Liver (tissue), 3 donors: ENCODE measurements at regions not wholly inside any gene's neighbourhood (a gene's known extent, or its start where the extent isn't known, plus 50 kb on each side); places are given as distances from the start of the nearest gene placed in this dataset.

Experiments used
- ATF3 ChIP-seq: IDR thresholded peaks from 2 replicates; pipeline ENCODE4 v1.6.1; 2016; ENCODE audit warnings: antibody characterized with exemption
- CTCF ChIP-seq: fragments of 150-350 bp; IDR thresholded peaks from 2 replicates; pipeline ENCODE4 v1.5.1; 2017; ENCODE audit warnings: improper control_type of control experiment, low read depth, low read length; ENCODE audit not compliant: missing input control
- EGR1 ChIP-seq, 2 donors: IDR thresholded peaks; 2 replicates each; pipeline ENCODE4 v1.6.1; 2016 to 2018; ENCODE audit warnings: antibody characterized with exemption in 2 of 2, low read depth in 2 of 2
- GABPA ChIP-seq, 2 donors: IDR thresholded peaks in 1 of 2; conservative IDR thresholded peaks in 1 of 2; 2 replicates each; pipeline ENCODE4 v1.6.1; 2016; ENCODE audit warnings: antibody characterized with exemption in 2 of 2, mild to moderate bottlenecking in 1 of 2, moderate library complexity in 1 of 2
- JUND ChIP-seq, 2 donors: IDR thresholded peaks; 2 replicates each; pipeline ENCODE4 v1.6.1; 2016; ENCODE audit warnings: antibody characterized with exemption in 2 of 2
- MAX ChIP-seq: IDR thresholded peaks from 2 replicates; pipeline ENCODE4 v1.6.1; 2016; ENCODE audit warnings: antibody characterized with exemption
- REST ChIP-seq: IDR thresholded peaks from 2 replicates; pipeline ENCODE4 v1.6.1; 2016; ENCODE audit warnings: antibody characterized with exemption, mild to moderate bottlenecking
- TAF1 ChIP-seq: conservative IDR thresholded peaks from 2 replicates; pipeline ENCODE4 v1.6.1; 2016; ENCODE audit warnings: antibody characterized with exemption, mild to moderate bottlenecking
- YY1 ChIP-seq: IDR thresholded peaks from 2 replicates; pipeline ENCODE4 v1.6.1; 2016; ENCODE audit warnings: antibody characterized with exemption, mild to moderate bottlenecking
- donor health status: healthy.
- donor health status: healthy.

GRCh38 chrX:46178763-46179162 lies 366.5 kb downstream of the ZNF674 start:
- TF ChIP-seq CTCF (no peak), JUND (IDR thresholded peaks at IDR 0.05) (no peak), GABPA (IDR thresholded peaks at IDR 0.05 in 1 of 2, conservative IDR thresholded peaks at IDR 0.05 in 1 of 2) (no peak), ATF3 (no peak), MAX (no peak), EGR1 (IDR thresholded peaks at IDR 0.05; ENCODE audit: low read depth in 2 of 2) (no peak), TAF1 (no peak), YY1 (no peak), REST (no peak)
